ENCODE measurements at regions not wholly inside any gene's neighbourhood (a gene's known extent, or its start where the extent isn't known, plus 50 kb on each side); places are given as distances from the start of the nearest gene placed in this dataset.

GRCh38 chr13:84082462-84082861 is 200.2 kb upstream of the SLITRK1 start:
- H3K79me2 ChIP-seq (ENCODE audit: low read length): no peaks in the 10 kb centered on the region
- CTCF ChIA-PET: no interaction called here
- DNase-seq (no peak), ATAC-seq (no peak)
- H4K20me1 ChIP-seq (ENCODE audit: low read length): no peaks in the 10 kb centered on the region
- no peak overlapping the region for H2AFZ ChIP-seq (ENCODE audit: low read length)
- no peaks in the 10 kb centered on the region for H3K9me2 ChIP-seq (replicated peaks; ENCODE audit: low read length)
- H3K9me3 ChIP-seq (ENCODE audit: low read length): no peaks in the 10 kb centered on the region
- TF ChIP-seq CTCF (conservative IDR thresholded peaks at IDR 0.05; ENCODE audit: low read depth, low read length) (no peak), EZH2 (IDR thresholded peaks at IDR 0.05; ENCODE audit: low read length, unreplicated experiment) (no peak), EZH2phosphoT487 (IDR thresholded peaks at IDR 0.05; ENCODE audit: borderline replicate concordance, low read length) (no peak)
- no peaks in the 10 kb centered on the region for H3K4me1 ChIP-seq (ENCODE audit: insufficient read depth, low read length)
- no TSS peak for BruUV-seq (replicated peaks)
- intact Hi-C loops (cut with micrococcal nuclease): no loop called here
- H3K9ac ChIP-seq (ENCODE audit: low read length): no peak overlapping the region
- H3K4me2 ChIP-seq (ENCODE audit: low read length): no peak overlapping the region
- H3K27ac ChIP-seq (ENCODE audit: low read length): no peak overlapping the region
- no peak overlapping the region for H3K4me3 ChIP-seq (ENCODE audit: low read length)
- H3K27me3 ChIP-seq (ENCODE audit: low read length): no peaks in the 10 kb centered on the region
- POLR2A ChIA-PET (ENCODE audit: unreplicated experiment): no interaction called here
- H3F3A ChIP-seq (ENCODE audit: low read length, unreplicated experiment): no peaks in the 10 kb centered on the region
- no peaks in the 10 kb centered on the region for H3K36me3 ChIP-seq (ENCODE audit: low read depth, low read length)

- no peaks in the 10 kb centered on the region for H3K9me3 ChIP-seq (ENCODE audit: low read length)
- no peaks in the 10 kb centered on the region for H3K36me3 ChIP-seq (ENCODE audit: low read depth, low read length)
- H3F3A ChIP-seq (ENCODE audit: low read length, unreplicated experiment): no peaks in the 10 kb centered on the region
- no peaks in the 10 kb centered on the region for H3K9me2 ChIP-seq (replicated peaks; ENCODE audit: low read length)
- H2AFZ ChIP-seq (ENCODE audit: low read length): no peak overlapping the region
- intact Hi-C loops (cut with micrococcal nuclease): no loop called here
- POLR2A ChIA-PET (ENCODE audit: unreplicated experiment): no interaction called here
- ATAC-seq: no peak
- H3K27ac ChIP-seq (ENCODE audit: low read length): no peak overlapping the region
- BruUV-seq (replicated peaks): no TSS peak
- no peaks in the 10 kb centered on the region for H4K20me1 ChIP-seq (ENCODE audit: low read length)
- DNase-seq: no peak
- no peak overlapping the region for H3K4me2 ChIP-seq (ENCODE audit: low read length)
- H3K9ac ChIP-seq (ENCODE audit: low read length): no peak overlapping the region
- TF ChIP-seq CTCF (conservative IDR thresholded peaks at IDR 0.05; ENCODE audit: low read depth, low read length): no peak
- TF ChIP-seq EZH2phosphoT487 (IDR thresholded peaks at IDR 0.05; ENCODE audit: borderline replicate concordance, low read length): no peak
- no peak for TF ChIP-seq EZH2 (IDR thresholded peaks at IDR 0.05; ENCODE audit: low read length, unreplicated experiment)
- H3K79me2 ChIP-seq (ENCODE audit: low read length): no peaks in the 10 kb centered on the region
- CTCF ChIA-PET: no interaction called here
- H3K4me1 ChIP-seq (ENCODE audit: insufficient read depth, low read length): no peaks in the 10 kb centered on the region
- no peak overlapping the region for H3K4me3 ChIP-seq (ENCODE audit: low read length)
- no peaks in the 10 kb centered on the region for H3K27me3 ChIP-seq (ENCODE audit: low read length)
Measured at GRCh38 chr13:84080748-84081530, 198.7 kb upstream of the SLITRK1 start.

GRCh38 chr13:84077271-84077670 is 195.0 kb upstream of the SLITRK1 start:
- Histone ChIP-seq H3F3A (ENCODE audit: low read length, unreplicated experiment) (no peaks in the 10 kb centered on the region), H3K4me1 (ENCODE audit: insufficient read depth, low read length) (no peaks in the 10 kb centered on the region), H4K20me1 (ENCODE audit: low read length) (no peaks in the 10 kb centered on the region), H3K27ac (ENCODE audit: low read length) (no peak overlapping the region), H3K4me2 (ENCODE audit: low read length) (no peak overlapping the region), H3K9me3 (ENCODE audit: low read length) (no peaks in the 10 kb centered on the region), H3K79me2 (ENCODE audit: low read length) (no peaks in the 10 kb centered on the region), H3K9me2 (replicated peaks; ENCODE audit: low read length) (no peaks in the 10 kb centered on the region), H3K36me3 (ENCODE audit: low read depth, low read length) (no peaks in the 10 kb centered on the region), H3K9ac (ENCODE audit: low read length) (no peak overlapping the region), H2AFZ (ENCODE audit: low read length) (no peak overlapping the region), H3K4me3 (ENCODE audit: low read length) (no peak overlapping the region), H3K27me3 (ENCODE audit: low read length) (no peaks in the 10 kb centered on the region)
- intact Hi-C loops (cut with micrococcal nuclease): no loop called here
- ATAC-seq: no peak
- ChIA-PET POLR2A (ENCODE audit: unreplicated experiment) (no interaction called here), CTCF (no interaction called here)
- TF ChIP-seq CTCF (conservative IDR thresholded peaks at IDR 0.05; ENCODE audit: low read depth, low read length): no peak
- no peak for TF ChIP-seq EZH2phosphoT487 (IDR thresholded peaks at IDR 0.05; ENCODE audit: borderline replicate concordance, low read length)
- no peak for TF ChIP-seq EZH2 (IDR thresholded peaks at IDR 0.05; ENCODE audit: low read length, unreplicated experiment)
- no TSS peak for BruUV-seq (replicated peaks)
- no peak for DNase-seq
